COLO668 (cell line): ENCODE measurements at regions not wholly inside any gene's neighbourhood (a gene's known extent, or its start where the extent isn't known, plus 50 kb on each side); places are given as distances from the start of the nearest gene placed in this dataset.
"Not testable (repeated sequence)": the region's sequence is repeated elsewhere in the genome, so short reads cannot be mapped to it uniquely, and the experiment has no call there.

Experiments
- DNase-seq: peaks from one replicate; lab custom pipeline; 2025; ENCODE audit not compliant: unreplicated experiment; lab: John Stamatoyannopoulos, UW

DNA sequence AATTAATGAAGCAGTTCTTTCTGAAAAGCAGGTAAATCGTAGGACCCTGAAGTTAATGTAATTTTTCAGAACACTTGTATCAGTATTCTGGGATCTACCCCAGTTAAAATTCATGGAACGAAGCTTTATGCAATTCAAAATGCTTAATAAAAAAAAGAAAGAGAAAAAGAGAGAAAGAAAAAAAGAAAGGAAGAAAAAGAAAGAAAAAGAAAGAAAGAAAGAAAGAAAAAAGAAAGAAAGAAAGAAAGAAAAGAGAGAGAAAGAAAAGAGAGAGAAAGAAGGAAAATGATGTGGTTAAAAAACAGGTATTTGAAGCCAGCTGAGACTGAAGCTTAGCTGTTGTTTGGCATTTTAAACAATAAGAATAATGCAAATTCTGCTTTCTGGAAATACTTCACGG lies 427.4 kb upstream of the AKR1E2 start:
- no peak for DNase-seq

DNA sequence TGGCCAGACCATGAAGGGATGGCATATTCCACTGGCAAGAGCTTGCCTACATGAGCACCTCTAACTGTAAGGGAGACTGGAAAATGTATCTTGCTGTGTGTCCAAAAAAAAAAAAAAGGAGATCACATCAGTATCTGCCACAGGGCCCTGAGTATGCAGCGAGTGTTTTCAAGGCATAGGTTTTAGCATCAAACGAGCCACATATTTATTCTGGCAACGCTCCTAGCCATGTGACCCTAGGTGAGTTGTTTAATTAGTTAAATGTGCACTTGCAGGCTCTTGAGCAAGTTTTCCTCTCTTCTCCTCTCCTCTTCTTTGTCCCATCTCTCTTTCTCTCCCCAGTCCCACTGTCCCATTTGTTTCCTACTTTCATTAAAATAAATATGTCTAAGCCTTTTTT lies 428.7 kb upstream of the AKR1E2 start:
- no peak for DNase-seq

DNA sequence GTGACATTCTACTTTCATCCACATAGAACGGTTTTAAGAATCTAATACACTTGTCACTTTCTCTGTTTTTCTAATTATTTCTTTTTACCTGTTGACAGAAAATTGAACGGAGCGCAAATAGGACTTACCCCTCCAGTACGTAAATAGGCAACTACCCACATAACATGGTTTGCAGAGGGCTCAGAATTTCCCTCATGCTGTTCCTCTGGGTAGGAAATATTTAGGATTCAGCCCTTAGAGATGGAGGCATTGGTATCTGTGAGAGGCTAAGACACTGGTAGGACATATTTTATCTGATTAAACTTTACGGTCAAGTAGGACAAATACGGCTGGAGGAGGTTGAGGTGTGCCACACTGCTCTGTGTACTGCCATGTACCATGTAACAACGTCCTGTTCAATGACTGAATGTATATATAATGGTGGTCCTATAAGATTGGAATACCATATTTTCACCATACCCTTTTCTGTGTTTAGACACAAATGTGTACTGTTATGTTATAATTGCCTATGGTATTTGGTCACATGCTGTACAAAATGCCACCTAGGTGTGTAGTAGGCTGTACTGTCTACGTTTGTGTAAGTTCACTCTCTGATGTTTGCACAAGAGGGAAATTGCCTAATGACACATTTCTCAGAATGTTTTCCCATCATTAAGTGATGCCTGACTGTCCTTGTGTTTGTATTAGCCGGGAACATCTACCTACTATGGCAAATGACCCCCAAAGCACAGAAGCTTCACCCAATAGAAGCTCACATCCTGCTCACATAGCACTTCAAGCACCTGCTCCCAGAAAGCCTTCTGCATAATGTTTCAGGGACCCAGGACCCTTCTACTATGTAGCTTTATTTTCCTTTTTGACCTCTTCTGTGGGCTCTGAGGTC lies 429.4 kb upstream of the AKR1E2 start:
- DNase-seq, result no peak

DNA sequence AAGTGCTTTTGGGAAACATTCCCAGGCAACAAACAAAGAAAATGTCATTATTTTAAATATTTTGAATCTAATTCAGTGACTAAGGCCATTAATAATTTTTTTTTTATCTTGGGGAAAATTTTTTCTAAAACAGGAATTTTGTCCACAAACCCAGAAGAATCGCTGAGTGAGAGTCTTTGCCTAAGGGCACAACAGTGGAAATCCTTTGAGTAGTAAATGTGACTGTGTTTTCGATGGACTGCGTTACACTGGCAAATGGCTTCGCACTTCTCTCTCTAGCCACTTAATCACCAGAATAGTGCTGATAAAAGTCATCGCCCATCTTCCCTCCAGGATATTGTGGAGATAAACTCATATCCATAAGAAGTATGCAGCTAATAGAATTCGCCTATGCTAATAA lies 430.3 kb upstream of the AKR1E2 start:
- DNase-seq, result no peak

DNA sequence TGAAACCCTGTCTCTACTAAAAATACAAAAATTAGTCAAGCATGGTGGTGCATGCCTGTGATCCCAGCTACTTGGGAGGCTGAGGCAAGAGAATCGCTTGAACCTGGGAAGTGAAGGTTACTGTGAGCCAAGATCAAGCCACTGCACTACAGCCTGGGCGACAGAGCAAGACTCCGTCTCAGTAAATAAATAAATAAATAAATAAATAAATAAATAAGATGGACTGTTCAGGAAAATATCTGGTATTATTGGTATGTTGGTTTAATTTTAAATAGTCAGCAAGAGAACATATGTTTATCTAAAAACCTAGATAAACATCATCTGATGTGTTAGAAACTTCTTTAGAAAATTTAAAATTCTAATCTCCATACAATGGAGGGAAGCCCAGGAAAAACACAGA lies 431.6 kb upstream of the AKR1E2 start:
- DNase-seq, result not testable (repeated sequence)

DNA sequence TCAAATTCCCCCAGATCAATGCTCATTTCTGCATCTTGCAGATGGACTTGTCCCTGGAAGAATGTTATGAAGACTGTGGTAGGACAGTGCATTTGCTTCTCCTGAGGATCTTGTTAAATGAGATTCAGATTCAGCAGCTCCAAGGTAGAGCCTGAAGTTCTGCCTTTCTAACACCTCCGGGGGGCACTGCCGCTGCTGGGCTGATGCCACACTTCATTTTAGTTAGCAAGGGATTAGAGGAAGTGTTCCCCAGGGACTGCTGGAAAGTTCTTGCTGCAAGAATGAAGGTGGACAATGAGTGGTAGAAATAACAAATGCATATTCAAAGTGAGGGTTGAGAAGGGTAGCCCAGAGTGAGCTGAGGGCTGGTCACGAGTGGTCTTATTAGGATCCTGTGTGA lies 434.3 kb upstream of the AKR1E2 start:
- peak; percentile 1 for DNase-seq

DNA sequence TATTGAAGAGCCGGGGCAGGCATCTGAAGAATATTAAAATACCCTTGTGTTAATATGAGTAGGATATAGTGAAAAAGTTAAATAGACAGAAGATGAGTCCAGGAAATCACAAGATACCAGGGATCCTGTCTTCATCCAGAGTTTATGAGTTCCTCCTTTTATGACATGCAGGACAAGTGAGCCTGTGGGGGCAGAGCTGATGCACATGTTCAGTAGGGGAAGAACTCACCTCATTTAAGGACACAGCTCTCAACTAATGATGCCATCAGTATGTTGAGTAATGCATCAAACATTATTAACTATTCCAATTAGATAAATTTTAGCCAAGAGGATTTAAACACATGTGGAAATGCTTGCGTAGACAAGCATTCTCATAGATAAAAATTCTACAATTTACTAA lies 435.8 kb upstream of the AKR1E2 start:
- no peak for DNase-seq

DNA sequence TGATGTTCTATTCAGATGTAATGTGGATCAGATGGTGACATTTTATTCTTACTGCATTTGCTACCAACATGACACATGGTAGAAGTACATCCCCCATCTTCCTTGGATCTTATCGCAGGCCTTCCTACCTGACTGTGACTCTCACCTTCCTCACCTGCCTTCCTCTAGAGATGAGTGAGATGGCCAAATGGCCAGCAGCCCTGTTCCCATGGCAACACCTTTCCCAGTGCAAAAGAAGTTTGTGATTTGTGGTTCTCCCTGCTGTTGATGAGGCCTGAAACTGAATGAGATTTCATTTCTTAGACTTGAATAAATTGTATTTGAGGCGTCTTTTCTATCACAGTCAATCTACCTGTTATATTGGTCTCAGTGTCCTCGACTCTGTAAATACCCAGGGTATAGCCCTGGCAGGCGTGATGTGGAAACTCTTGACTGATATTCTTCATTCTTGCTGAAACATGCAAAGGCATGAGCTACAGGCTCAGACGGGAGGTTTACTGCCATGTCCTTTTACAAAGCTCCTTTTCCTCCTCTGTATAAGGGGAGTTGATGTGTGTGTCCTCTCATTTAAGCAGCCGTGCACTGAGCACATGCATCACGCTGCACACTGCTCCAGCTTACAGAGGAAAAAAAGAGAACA lies 440.7 kb upstream of the AKR1E2 start:
- no peak for DNase-seq

DNA sequence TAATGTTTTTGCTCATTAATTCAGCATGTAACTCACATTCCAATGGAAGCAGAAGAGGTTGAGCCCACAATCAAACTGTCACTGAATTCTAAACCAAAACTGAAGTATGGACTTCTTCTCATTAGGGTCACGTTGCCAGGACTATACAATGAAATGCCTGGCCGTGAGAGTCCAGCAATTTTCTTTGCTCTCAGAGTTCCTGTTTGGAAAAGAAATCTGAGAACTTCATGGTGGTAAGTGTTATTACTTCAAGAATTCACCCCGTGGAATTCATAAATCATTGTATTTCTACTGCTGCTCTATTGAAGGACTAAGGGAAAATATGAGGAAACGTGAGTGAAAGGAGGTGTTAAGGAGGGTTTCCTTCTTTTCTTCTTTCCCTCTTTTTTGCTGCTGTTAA lies 441.8 kb upstream of the AKR1E2 start:
- DNase-seq, result no peak

DNA sequence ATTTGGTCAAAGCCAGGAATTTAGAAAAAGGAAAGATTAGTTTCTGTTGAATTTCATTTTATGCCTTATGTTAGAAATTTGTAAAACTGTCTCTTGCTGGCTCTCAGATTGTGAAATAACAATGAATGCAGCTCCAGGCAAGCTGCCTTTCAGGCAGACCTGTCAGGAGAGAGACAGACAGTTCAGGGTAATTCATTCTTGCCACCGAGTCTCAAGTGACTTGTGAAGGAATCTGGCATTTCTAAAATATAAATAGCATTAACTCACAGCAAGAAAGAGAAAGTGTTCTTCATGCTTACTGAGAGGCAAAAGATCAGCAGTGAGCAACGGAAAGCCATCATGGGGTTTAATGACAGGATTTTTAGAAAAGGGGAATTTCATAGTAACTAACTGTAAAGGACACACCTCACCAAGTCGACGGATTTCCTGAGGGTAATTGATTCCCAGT lies 442.3 kb upstream of the AKR1E2 start:
- no peak for DNase-seq

DNA sequence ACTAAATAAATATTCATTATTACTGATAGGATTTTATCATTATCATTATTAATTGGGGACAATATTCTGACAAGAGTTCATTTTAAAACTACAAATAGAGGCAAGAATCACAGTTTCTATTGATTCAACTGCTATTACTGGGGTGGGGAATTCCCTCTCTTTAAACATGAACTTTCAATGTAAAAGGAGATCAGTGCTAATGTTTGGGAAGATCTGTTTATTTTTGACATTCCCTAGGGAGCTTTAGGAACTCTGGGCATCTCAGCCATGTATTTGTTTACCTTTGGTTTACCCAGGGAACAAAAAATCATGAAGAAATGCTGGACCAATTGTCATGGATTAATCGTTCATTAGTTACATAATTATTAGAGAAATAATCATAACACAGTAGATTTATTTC lies 443.2 kb upstream of the AKR1E2 start:
- DNase-seq, result no peak

DNA sequence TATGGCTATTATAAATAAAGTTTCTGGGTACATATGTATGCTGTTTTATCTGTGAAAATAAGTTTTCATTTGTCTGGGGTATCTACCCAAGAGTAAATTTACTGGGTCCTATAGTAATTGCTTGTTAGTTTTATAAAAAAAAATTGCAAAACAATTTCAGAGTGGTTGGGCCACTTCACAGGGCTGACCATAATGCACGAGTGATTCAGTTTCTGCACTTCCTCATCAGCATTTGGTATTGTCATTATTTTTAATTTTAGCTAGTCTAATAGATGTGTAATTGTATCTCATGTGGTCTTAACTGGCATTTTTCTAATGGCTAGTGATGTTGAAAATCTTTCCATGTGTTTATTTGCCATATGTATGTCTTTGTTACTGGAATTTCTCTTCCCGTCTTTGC lies 452.4 kb upstream of the AKR1E2 start:
- no peak for DNase-seq

DNA sequence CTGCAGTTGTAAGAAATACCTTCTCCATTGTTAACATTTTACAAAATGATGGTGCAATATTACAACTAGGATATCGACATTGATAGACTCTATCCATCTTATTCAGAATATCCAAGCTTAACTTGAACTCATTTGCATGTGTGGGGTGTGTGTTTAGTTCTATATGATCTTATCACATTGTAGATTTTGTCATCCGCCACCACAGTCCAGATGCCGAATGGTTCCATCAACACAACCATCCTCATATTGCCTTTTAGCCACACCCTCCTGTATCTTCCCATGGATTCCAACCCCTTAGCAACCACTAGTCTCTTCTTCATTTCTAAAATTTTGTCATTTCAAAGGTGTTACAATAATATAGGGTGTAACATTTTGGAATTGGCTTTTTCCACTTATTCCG lies 452.9 kb upstream of the AKR1E2 start:
- no peak for DNase-seq

DNA sequence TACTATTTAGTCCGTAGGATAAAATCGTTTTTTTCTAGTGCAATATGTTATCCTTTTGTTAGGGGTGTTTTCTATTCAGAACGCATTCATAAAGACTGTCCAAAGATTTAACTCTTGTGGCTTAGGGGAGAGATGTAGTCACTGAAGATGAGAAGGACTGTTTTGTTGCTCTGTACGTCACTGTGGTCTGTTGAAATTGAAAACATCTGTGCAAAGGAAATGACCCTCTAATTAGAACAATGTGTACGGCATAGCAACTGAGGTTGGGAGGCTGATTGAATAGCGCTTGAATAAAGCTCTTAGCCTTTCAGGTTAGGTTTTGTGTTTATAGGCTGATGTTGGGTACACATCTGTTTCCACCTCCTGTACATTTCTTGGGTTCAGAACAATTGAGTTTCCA lies 453.4 kb upstream of the AKR1E2 start:
- no peak for DNase-seq

DNA sequence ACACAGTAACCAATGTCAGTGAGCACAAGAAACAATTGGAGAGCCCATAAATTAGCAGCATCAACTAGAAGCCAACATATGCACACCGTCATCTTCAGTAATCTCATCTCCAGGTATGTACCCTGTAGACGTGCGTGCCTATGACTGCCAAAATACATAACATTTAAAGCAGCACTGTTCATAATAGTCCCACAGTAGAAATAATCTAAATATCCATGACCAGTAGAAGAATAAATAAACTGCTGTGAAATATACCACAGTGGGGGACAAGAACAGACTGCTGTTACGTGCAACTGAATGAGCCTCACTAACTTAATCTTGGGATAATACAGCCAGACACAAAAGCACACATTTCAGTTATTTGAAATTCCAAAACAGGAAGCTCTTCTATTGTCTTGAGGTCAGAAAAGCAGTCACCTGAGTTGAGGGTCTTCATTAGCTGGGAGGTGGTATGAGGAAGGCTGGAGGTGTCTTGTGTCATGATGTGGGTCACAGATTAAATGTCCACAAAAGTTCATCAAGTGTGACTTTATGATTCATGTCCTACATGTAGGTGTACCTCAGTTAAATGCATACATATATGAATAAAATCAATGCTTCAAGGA lies 454.2 kb upstream of the AKR1E2 start:
- DNase-seq, result no peak

DNA sequence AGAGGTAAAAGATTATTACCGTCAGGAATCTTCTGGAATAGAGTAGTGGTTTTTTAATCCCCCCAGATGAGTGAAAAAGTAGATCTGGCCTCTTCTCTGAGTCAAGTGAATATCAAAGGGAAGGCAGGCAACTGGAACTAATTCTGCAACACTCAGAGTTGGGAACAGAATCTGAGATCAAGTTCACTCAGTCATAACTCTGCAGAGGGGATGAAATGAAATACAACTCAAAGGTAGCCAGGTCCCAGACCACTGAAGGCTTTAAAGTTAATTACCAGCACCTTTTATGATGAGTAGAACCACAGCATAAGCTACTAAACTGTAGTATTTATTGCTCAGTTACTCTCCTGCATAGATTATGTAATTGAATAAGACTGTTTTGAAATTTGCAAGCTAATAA lies 455.6 kb upstream of the AKR1E2 start:
- DNase-seq, result no peak

DNA sequence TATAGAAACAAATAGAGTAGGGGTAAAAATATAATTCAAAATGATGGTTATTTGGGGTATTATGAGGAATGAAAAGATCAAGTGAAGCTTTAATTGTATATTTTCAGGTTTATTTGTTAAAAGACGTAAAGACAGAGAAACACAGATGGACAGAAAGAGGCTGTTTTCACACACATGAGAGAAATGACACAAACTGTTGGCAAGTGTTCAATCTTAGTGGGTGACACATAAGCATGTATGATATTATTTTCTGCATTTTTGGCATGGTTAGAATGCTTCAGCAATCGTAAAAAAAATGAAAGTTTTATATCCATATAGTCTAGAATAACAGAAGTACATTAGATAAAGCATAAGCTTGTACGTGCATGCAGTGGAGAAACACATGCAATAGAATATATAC lies 464.4 kb upstream of the AKR1E2 start:
- no peak for DNase-seq

DNA sequence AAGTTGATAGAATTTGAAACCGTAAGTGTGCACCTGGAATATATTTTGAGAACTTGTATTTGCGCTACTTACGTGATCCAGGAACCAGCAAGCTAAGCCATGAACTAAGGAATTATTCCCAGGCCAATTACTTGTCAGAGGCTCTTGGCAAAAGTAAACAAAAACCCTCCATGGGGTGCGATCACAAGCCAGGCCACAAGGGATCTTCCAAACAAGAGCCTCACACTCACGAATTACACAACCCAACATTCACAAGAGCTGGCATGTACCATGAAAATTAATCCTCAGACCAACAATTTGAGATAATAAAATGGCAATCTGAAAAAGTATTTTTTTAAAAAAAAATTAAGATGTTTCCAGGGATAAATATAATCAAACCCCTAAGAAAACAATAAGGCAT lies 467.0 kb upstream of the AKR1E2 start:
- no peak for DNase-seq

DNA sequence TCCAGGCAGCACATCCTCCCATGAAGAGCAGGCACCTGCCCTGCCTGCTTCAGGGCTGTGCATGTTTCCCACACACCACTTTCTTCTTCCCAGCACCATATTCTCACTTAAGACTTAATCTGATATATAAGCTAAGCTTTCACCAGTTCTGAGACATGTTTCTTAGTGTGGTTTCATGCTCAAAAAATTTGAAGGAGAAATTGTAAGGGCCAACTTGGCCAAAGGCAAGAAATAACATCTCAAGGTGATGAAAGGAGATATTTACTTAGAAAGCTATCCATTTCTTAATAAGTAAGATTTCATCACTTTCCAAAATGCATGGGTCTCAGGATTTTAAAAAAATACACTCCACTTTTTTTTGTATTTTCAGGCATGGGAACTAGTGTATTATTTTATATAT lies 468.1 kb upstream of the AKR1E2 start:
- DNase-seq, result no peak

DNA sequence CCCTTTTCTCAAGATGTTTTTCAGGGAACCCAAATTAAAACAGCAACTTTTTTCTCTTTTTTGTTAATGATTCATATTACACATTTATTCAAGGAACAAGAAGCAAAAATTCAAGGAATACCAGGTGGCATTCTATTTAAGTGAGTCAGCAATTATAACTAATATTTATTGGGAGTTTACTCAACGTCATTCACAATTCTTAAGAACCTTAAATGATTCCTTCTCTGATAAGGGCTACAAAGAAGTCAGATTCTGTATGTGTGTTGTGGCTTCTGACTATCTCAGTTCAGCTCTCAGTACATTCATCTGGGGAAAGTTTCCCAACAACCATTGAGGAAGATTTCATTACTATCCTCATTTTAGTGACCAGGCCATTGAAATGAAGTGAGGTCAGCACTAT lies 470.7 kb upstream of the AKR1E2 start:
- DNase-seq, result no peak

DNA sequence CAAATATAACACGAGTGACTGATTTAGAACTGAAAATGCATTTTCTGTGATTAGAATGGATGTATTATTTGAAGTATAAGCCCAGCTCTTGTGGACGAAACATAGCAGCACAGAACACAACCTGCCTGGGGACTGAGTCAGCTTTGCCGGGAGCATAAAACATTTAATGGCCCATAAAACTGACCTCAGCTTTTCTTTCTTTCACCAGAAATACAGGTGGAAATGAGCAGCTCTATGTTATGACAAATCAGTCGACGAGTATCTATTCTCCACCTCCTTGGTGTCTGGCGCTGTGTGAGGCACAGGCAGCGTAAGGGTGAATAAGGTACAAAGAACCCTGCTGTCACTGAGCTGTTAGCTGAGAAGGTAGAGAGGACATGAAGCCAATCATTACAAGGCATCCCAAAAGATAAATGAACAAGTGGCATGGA lies 471.6 kb upstream of the AKR1E2 start:
- peak; percentile 10 for DNase-seq

DNA sequence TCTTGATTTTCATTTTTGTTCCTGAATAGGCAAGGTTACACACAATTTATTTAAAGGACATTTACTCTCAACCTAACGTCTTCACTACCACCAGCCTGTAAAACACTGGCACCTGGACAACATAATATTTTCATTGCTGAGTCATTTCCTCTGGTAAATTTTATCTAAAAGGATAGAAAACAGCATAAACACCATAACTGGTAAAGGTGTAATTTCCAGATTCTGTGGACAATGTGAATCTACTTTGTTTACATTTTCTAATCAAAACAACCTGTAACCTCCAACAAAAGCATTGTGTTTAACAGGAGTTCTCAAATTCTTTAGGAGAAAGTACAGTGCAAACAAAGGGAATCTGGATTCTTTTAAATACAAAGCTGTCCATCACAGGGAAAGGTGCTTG lies 472.0 kb upstream of the AKR1E2 start:
- DNase-seq, result no peak
